Stimulated activated CD8-positive, alpha-beta memory T cell treated with anti-CD3 and anti-CD28 coated beads, Interleukin-12 subunit alpha, Interleukin-12 subunit beta, amount 100 ng/mL, for 4 hours (primary cell): ENCODE measurements at regions not wholly inside any gene's neighbourhood (a gene's known extent, or its start where the extent isn't known, plus 50 kb on each side); places are given as distances from the start of the nearest gene placed in this dataset.
"Not testable (repeated sequence)": the region's sequence is repeated elsewhere in the genome, so short reads cannot be mapped to it uniquely, and the experiment has no call there.

ENCODE experiments used
- DNase-seq: peaks from one replicate; pipeline ENCODE4 v3.0.0-alpha.2; 2020; ENCODE audit warnings: low read depth

- DNase-seq, result not testable (repeated sequence)
Measured at GRCh38 chr14:37786114-37786625, 190.7 kb downstream of the TTC6 start.

DNA sequence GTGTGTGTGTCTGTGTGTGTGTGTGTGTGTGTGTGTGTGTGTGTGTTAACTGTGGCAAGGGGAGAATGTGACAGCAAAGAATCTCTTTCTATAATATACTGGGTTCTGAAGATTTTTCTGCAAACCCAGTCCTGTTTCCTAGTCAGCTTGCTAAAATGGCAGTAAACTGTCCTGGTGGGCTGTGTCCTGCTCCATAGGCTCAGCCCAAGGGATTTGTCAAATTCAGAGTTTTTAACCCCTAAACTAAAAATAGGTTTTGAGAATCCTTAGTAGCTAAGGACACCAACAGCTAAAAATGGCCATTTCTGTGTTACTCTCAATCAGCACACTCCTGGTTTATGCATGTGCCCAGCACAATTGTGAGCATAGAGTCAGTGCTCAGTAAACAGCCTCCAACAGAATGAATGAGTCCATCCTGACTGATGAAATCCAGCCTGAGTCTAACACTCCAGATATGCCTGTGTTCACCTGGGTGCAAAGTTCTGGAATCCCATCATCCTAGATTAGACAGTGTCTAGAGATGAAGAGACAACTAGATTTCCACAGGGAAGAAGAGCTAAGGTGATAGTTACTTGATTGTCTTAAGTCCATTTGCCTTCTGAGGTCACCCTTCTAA is 192.6 kb downstream of the TTC6 start:
- no peak for DNase-seq

- DNase-seq, result no peak
Measured at GRCh38 chr14:37791384-37792036, 196.1 kb downstream of the TTC6 start.

DNA sequence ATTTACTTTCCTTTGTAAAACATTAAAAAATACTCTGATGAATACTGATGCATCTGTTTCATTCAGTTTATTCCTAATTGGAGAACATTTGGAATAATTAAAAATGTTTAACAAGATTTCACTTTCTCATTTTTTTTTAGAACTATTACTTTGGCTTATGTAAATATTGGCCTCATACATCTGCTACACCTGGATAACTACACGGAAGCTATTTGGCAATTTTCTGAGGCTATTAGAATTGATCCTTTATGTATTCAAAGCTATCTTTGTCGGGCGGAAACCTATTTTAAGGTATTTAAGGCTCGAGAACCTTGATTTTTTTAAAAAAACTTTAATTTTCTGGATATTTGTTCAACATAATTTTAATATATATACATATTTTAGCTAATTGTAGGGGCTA is 196.7 kb downstream of the TTC6 start:
- no peak for DNase-seq

GRCh38 chr14:37796703-37797416 is 201.4 kb downstream of the TTC6 start:
- DNase-seq, result no peak

- no peak for DNase-seq
Measured at GRCh38 chr14:37797675-37798074, 202.2 kb downstream of the TTC6 start.

DNA sequence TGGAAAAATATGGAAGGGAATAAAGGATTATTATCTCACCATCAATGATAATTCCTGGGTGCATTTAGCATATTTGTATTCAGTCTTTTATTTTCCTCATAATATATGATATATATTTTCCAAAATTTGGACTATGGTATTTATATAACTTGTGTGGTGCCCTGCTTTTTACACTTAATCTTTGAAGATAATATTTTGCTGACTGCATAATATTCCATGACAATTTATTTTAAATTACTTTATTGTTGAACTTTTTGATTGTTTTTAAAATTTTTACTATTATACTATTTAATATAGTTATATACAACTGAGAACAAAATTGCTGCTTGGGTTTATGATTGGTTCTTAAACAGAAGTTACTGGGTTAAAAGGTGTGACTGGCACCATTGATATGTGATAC is 212.3 kb downstream of the TTC6 start:
- no peak for DNase-seq

GRCh38 chr14:37810094-37810801 is 214.8 kb downstream of the TTC6 start:
- DNase-seq, result no peak

DNA sequence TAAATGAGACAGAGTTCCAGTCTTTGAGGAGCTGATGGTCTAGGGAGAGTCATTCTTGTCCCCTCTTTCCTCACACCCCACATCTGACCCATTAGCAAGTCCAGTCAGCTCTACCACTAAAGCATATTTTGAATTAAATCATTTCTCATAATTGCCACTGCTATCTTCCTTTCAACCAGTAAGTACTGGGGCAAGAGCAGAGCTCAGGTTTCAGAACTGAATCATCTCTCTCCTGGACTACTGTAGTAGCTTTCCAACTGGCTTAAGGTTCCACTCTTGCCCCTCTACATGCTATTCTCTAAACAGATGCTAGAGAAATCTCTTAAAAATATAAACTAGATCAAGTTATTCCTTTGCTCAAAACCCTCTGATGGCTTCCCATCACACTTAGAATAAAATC is 218.3 kb downstream of the TTC6 start:
- DNase-seq, result no peak

DNA sequence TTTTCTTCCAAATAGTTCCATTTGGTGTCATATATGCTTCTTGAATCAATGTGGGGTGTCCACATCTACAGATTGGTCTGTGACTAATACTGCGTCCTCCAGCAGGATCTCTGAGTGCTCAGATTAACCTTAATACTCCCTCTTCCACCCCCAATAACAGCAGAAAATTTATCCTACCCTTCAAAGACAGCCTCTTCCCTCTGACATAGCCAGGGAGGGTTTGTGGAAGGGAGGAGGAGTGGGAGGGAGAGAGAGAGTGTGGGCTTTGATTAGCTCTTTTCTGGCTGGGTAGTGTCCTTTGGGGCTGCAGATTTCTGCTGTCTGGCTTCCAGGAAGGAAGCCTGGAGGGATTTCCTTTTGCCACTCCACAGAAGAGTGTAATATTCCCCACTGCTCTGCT is 220.7 kb downstream of the TTC6 start:
- DNase-seq, result no peak

GRCh38 chr14:37816743-37817295 is 221.4 kb downstream of the TTC6 start:
- DNase-seq, result no peak

- DNase-seq, result no peak
Measured at GRCh38 chr14:37819155-37820015, 224.0 kb downstream of the TTC6 start.

DNA sequence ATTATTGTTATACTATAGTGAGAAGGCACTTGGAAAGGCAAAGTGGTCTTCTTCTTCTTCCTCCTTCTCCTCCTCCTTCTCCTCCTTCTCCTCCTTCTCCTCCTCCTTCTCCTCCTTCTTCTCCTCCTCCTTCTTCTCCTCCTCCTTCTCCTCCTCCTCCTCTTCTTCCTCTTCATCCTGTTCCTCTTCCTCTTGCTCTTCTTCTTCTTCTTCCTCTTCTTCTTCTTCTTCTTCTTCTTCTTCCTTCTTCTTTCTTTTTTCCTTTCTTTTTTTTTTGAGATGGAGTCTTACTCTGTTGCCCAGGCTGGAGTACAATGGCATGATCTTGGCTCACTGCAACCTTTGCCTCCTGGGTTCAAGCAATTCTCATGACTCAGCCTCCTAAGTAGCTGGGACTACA is 225.4 kb downstream of the TTC6 start:
- DNase-seq, result not testable (repeated sequence)

GRCh38 chr14:37824939-37825712 is 229.7 kb downstream of the TTC6 start:
- DNase-seq, result no peak

DNA sequence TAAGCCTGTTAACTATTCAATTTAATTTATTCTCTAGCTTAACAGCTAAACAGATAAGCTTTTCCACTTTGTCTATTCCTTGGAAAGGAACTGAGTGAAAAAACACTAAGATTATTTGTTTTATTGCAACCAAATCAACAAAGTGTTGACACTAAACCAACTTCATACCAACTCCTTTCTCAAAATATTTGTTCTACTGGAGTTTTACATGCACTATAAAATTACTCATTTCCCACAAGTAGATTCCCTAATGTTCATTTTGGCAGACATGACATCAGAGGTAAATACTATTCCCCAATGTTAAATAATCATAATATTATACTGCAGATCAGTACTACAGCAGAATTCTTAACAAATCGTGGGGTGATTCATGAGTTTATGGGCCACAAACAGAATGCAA is 231.4 kb downstream of the TTC6 start:
- no peak for DNase-seq

- DNase-seq, result no peak
Measured at GRCh38 chr14:37830271-37830670, 234.8 kb downstream of the TTC6 start.

DNA sequence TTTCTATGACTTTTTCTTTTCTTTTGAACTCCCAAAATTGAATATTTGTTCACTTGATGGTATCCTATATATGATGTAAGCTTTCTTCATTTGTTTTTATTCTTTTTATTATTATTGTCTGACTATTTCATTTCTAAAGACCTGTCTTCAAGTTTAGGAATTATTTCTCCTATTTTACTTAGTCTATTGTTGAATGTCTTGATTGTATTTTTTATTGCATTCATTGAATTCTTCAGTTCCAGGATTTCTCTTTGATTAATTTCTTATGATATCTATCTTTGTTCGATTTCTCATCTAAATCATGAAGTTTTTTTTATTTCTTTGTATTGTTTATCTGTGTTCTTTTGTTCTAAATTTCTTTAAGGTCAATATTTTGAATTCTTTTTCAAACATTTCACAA is 238.8 kb downstream of the TTC6 start:
- no peak for DNase-seq

DNA sequence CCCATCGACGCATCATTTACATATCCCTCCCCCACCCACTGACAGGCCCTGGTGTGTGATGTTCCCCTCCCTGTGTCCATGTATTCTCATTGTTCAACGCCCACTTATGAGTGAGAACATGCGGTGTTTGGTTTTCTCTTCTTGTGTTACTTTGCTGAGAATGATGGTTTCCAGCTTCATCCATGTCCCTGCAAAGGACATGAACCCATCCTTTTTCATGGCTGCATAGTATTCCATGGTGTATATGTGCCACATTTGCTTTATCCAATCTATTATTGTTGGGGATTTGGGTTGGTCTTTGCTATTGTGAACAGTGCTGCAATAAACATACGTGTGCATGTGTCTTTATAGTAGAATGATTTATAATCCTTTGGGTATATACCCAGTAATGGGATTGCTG is 243.3 kb downstream of the TTC6 start:
- DNase-seq, result not testable (repeated sequence)

DNA sequence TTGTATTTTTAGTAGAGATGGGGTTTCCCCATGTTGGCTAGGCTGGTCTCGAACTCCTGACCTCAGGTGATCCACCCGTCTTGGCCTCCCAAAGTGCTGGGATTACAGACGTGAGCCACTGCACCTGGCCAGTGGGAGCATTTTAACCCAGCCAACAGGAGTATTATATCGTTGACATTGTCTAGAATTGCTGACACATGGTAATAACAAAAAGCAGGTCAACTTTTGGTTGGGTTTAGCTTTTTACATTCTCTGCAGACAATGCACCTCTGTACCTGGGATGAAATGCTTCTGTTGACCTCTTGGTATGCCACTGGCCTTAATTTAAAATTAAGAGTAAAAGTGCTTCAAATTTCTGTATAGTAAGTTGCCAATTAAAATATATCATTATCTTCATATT is 245.6 kb downstream of the TTC6 start:
- DNase-seq, result not testable (repeated sequence)

DNA sequence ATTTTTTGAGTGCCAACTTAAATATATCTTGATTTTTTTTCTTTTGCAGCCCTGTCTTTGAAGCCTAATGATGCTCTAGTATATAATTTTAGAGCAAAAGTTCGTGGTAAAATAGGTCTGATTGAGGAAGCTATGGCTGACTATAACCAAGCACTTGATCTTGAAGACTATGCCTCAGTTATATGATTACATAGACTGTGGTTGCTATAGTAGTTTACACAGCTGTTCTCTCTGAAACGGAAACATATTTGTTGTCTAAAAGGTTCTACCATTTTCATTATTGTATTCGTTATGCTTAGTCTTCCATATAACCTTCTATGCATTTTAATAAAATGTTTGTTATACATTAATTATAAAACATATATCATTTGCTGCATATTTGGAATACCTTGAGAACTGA is 246.7 kb downstream of the TTC6 start:
- DNase-seq, result no peak
